ENCODE measurements at regions not wholly inside any gene's neighbourhood (a gene's known extent, or its start where the extent isn't known, plus 50 kb on each side); places are given as distances from the start of the nearest gene placed in this dataset.

DNA sequence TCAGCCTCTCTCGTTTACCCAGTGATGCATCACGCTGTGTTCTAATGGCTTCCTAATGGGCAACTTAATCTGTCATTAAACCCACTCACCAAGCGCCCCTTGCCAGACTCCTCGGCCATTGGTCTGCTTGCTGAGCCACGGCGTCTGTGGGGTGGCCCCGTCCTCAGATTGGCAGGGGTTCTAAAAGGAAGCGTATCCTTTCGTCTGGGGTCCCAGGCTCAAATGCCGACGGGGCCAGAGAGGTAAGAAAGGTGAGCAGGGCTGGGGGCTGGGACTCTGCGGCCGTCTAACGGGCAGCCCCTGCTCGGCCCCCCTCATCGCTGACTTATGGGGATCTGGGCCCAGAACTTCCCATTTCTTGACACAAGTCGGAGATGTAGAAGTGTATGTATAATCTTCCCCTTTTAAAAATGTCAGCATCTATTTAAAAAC is 315.1 kb upstream of the PROK2 start:
- CTCF ChIA-PET: no interaction called here
- TF ChIP-seq, protein P1, sequence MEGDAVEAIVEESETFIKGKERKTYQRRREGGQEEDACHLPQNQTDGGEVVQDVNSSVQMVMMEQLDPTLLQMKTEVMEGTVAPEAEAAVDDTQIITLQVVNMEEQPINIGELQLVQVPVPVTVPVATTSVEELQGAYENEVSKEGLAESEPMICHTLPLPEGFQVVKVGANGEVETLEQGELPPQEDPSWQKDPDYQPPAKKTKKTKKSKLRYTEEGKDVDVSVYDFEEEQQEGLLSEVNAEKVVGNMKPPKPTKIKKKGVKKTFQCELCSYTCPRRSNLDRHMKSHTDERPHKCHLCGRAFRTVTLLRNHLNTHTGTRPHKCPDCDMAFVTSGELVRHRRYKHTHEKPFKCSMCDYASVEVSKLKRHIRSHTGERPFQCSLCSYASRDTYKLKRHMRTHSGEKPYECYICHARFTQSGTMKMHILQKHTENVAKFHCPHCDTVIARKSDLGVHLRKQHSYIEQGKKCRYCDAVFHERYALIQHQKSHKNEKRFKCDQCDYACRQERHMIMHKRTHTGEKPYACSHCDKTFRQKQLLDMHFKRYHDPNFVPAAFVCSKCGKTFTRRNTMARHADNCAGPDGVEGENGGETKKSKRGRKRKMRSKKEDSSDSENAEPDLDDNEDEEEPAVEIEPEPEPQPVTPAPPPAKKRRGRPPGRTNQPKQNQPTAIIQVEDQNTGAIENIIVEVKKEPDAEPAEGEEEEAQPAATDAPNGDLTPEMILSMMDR (IDR thresholded peaks at IDR 0.05): no peak
- TF ChIP-seq POLR2AphosphoS5 (IDR thresholded peaks at IDR 0.05; ENCODE audit: low read depth, low read length) (no peak), SIN3A (IDR thresholded peaks at IDR 0.05; ENCODE audit: borderline replicate concordance, insufficient read depth, low read depth, low read length) (no peak), TCF7L2 (IDR thresholded peaks at IDR 0.05; ENCODE audit: low read depth, low read length) (no peak)
- TF ChIP-seq, protein P2, sequence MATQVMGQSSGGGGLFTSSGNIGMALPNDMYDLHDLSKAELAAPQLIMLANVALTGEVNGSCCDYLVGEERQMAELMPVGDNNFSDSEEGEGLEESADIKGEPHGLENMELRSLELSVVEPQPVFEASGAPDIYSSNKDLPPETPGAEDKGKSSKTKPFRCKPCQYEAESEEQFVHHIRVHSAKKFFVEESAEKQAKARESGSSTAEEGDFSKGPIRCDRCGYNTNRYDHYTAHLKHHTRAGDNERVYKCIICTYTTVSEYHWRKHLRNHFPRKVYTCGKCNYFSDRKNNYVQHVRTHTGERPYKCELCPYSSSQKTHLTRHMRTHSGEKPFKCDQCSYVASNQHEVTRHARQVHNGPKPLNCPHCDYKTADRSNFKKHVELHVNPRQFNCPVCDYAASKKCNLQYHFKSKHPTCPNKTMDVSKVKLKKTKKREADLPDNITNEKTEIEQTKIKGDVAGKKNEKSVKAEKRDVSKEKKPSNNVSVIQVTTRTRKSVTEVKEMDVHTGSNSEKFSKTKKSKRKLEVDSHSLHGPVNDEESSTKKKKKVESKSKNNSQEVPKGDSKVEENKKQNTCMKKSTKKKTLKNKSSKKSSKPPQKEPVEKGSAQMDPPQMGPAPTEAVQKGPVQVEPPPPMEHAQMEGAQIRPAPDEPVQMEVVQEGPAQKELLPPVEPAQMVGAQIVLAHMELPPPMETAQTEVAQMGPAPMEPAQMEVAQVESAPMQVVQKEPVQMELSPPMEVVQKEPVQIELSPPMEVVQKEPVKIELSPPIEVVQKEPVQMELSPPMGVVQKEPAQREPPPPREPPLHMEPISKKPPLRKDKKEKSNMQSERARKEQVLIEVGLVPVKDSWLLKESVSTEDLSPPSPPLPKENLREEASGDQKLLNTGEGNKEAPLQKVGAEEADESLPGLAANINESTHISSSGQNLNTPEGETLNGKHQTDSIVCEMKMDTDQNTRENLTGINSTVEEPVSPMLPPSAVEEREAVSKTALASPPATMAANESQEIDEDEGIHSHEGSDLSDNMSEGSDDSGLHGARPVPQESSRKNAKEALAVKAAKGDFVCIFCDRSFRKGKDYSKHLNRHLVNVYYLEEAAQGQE (IDR thresholded peaks at IDR 0.05; ENCODE audit: insufficient read depth in 1 of 2, low read depth in 2 of 2, low read length in 1 of 2): no peak
- ATAC-seq: no peak
- no TSS peak for BruUV-seq (replicated peaks)
- intact Hi-C loops (cut with micrococcal nuclease; ENCODE audit: unreplicated experiment) (no loop called here), in situ Hi-C loops (cut with HindIII; ENCODE audit: low pct_unique_long_range_greater_than_20kb, low sequenced_read_pairs) (no loop called here)
- Histone ChIP-seq H3K4me1 (ENCODE audit: control insufficient read depth, insufficient read depth, low read length) (0 out of 2 replicates have a peak, but pooled peaks cover 2% of the 10 kb centered on the region), H3K36me3 (ENCODE audit: control insufficient read depth, insufficient read depth, low read length) (no peaks in the 10 kb centered on the region), H3K27me3 (ENCODE audit: control insufficient read depth, insufficient read depth, low read length) (peaks cover 8% of the 10 kb centered on the region), H3K9me3 (ENCODE audit: control insufficient read depth, insufficient read depth, low read depth, low read length) (no peaks in the 10 kb centered on the region), H3K27ac (ENCODE audit: low read length) (no peak overlapping the region), H3K4me3 (ENCODE audit: low read depth in 2 of 2, low read length in 2 of 2) (no peak overlapping the region)
- POLR2A ChIA-PET: no interaction called here
- no peak for DNase-seq (ENCODE audit: low read depth, low spot score)

DNA sequence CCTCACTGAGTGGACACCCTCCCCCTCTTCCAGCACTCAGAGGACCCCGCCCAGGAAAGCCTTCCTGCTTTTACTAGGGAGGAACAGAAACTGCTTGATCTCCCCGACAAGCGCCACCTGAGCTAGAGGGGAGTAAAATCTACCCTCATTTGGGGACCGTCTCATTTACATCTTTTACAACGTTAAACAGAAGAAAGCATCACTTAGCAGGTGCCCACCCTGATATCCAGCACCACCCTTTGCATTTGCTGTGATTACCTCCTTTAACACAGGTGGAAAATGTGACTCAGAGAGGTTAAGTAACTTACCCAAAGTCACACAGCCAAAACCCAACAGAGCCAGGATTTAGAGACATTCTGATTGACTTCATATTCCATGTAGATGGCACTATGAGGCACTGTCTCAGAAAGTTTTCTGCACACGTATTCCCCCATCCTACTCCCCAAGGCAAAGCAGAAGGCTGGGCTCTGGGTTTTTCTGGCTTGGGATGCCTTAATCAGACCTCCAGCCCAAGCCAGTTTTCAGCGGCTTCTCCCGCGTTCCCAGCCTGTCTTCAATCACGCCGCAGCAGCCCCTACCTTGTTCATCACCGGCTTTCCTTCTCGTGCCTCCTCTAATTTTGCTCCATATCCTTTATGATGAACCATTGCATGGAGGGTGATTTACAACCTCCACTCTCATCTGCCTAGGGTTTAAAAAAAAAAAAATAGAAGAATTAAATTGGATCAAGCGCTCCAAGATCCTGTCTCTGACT is 314.6 kb upstream of the PROK2 start:
- TF ChIP-seq POLR2AphosphoS5 (IDR thresholded peaks at IDR 0.05; ENCODE audit: low read depth, low read length) (no peak), SIN3A (IDR thresholded peaks at IDR 0.05; ENCODE audit: borderline replicate concordance, insufficient read depth, low read depth, low read length) (no peak), TCF7L2 (IDR thresholded peaks at IDR 0.05; ENCODE audit: low read depth, low read length) (no peak)
- TF ChIP-seq, protein P1 (IDR thresholded peaks at IDR 0.05): no peak
- TF ChIP-seq, protein P2 (IDR thresholded peaks at IDR 0.05; ENCODE audit: insufficient read depth in 1 of 2, low read depth in 2 of 2, low read length in 1 of 2): no peak
- CTCF ChIA-PET: no interaction called here
- Histone ChIP-seq H3K36me3 (ENCODE audit: control insufficient read depth, insufficient read depth, low read length) (no peaks in the 10 kb centered on the region), H3K4me3 (ENCODE audit: low read depth in 2 of 2, low read length in 2 of 2) (no peak overlapping the region), H3K4me1 (ENCODE audit: control insufficient read depth, insufficient read depth, low read length) (0 out of 2 replicates have a peak, but pooled peaks cover 2% of the 10 kb centered on the region), H3K27me3 (ENCODE audit: control insufficient read depth, insufficient read depth, low read length) (peaks cover 8% of the 10 kb centered on the region), H3K27ac (ENCODE audit: low read length) (no peak overlapping the region), H3K9me3 (ENCODE audit: control insufficient read depth, insufficient read depth, low read depth, low read length) (no peaks in the 10 kb centered on the region)
- in situ Hi-C loops (cut with HindIII; ENCODE audit: low pct_unique_long_range_greater_than_20kb, low sequenced_read_pairs): no loop called here
- POLR2A ChIA-PET: no interaction called here
- ATAC-seq: no peak
- DNase-seq (ENCODE audit: low read depth, low spot score): no peak
- intact Hi-C loops (cut with micrococcal nuclease; ENCODE audit: unreplicated experiment): no loop called here
- BruUV-seq (replicated peaks): no TSS peak
